ENCODE measurements at regions not wholly inside any gene's neighbourhood (a gene's known extent, or its start where the extent isn't known, plus 50 kb on each side); places are given as distances from the start of the nearest gene placed in this dataset.

GRCh38 chr12:45587877-45588533, 141.5 kb upstream of the ARID2 start:
- no peak for DNase-seq

DNA sequence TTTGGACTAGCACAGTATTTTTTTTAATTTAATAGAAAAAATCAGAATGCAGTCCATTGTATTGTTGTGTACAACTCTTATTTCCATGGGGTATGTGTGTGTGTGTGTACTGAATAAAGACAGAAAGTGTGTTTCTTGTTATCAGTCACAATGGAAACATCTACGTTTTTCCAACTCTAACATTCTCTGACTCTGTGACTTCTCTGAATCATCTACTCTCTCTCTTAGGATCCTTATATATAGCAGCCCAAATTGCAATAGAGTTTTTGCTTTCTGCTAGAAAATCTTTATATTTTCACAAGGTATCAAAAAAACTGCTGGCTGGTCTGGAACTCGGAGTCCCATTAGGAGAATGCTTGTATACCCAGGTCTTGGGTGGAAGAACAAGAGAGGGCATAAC, 138.9 kb upstream of the ARID2 start:
- DNase-seq = no peak

DNA sequence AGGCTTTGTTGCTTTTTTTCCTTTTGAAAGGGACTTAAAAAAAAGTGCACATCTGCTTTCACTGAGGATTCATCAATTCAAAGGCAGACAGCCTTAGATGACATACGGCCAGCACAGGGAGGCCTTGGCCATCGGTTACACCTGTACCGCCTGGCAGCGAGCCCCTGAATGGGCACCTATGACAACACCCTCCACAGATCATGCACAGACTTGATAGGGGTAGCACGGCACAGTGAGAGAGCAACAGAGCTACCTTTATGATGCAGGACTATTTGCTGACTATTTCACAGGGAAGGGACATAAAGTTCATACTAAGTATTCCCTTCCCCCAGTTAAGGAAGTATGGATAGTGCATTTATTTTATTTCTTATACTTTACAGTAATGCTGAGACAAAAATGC, 137.9 kb upstream of the ARID2 start:
- DNase-seq = no peak

DNA sequence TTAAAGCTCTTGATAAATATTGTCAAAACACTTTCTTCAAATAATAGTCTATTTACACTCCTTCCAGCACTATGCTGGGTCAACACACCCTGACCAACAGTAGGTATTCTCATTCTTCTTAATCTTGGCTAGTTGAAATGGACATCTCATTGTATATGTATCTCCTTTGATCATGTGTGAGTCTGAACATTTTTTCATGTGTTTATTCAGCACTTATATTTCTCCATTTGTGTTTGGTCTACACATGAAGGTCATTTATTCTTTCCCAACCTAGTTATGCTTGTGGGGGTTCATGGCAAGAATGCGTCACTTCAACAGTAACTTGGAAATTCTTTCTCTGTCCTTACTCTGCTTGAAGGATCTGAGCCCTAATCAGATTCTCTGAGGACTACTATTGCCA, 133.1 kb upstream of the ARID2 start:
- no peak for DNase-seq

- no peak for DNase-seq
Measured at GRCh38 chr12:45598336-45598735, 131.2 kb upstream of the ARID2 start.

DNA sequence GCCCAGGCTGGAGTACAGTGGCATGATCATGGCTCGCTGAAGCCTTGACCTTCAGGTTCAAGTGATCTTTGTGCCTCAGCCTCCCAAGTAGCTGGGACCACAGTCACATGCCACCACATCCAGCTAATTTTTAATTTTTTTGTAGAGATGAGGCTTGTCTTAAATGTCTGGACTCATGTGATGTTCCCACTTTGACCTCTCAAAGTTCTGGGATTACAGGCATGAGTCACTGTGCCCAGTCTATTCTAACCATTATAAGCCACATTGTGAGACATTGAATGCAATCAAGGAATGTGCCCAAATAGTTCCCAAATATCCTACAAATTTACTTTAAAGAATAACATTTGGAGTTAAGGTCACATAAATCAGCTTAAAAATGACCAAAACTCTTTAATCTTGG, 130.7 kb upstream of the ARID2 start:
- DNase-seq = no peak

DNA sequence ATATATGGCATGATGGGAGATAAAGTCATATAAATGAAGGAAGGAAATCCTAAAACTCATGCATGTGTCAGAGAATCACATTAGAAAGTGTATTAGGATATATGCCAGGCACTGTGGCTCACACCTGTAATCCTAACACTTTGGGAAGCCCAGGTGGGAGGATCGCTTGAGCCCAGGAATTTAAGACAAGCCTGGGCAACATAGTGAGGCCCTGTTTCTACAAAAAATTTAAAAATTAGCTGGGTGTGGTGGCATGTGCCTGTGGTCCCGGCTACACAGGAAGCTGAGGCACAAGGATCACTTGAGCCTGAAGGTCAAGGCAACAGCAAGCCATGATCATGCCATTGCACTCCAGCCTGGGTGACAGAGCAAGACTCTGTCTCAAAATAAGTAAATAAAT, 130.3 kb upstream of the ARID2 start:
- no peak for DNase-seq

GRCh38 chr12:45601390-45601789, 128.1 kb upstream of the ARID2 start:
- DNase-seq = no peak

GRCh38 chr12:45601888-45602287, 127.6 kb upstream of the ARID2 start:
- no peak for DNase-seq

GRCh38 chr12:45605624-45606023, 123.9 kb upstream of the ARID2 start:
- no peak for DNase-seq

DNA sequence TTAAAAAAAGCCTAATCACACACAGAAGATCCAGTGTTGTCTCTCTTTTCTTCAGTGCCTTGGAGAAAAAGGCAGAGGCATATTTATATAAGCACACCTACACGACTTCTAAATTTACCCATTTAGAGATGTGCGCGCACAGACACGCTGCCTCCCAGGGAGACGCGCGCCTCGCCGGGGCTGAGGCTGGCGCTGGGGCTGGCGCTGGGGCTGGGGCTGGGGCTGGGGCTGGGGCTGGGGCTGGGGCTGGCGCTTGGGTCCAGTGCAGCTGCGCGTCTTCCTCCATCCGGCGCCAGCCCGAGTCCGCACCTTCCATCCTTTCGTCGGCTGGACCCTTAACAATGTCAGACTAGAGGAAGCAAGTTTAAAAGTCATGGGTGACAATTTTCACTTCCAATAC, 118.4 kb upstream of the ARID2 start:
- no peak for DNase-seq

GRCh38 chr12:45611495-45611894, 118.0 kb upstream of the ARID2 start:
- no peak for DNase-seq

- no peak for DNase-seq
Measured at GRCh38 chr12:45612044-45612794, 117.3 kb upstream of the ARID2 start.

DNA sequence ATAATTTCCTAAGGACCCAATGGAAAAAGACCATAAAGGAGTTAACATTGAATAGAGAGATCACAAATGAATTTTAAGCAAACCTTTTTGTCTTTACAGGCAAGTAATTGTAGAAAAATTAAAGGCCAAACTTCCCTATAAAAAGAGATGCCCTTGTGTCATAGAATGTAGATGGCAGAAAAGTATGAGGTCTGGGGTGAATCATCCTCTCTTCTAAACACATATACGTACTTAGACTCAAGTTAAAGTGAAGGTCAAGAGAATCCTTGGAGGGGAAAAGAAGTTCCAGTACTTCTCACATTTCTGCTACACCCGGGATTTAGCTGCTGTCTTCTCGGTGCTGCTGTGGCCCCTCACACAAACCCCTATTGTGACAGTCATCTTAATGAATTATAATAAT, 116.2 kb upstream of the ARID2 start:
- DNase-seq = no peak

GRCh38 chr12:45613855-45614254, 115.7 kb upstream of the ARID2 start:
- no peak for DNase-seq

DNA sequence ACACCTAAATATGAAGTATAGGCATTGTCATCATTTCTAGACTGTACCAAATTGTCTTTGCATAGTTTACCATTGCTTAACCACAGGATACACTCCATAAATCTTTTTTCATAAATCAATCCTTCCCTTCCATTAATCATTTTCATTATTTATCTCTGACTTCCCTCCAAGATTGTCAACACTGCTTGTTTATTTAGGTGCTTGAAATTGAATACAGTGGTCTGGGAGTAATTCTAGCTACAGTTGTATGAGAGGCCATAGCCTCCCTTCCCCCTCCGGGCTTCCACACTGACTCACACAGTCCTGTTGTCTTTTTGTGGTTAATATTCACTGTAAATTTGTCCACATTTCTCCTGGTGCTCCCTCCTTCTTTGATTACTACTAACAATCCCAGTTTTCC, 114.2 kb upstream of the ARID2 start:
- DNase-seq = no peak

GRCh38 chr12:45619736-45620135, 109.8 kb upstream of the ARID2 start:
- no peak for DNase-seq

DNA sequence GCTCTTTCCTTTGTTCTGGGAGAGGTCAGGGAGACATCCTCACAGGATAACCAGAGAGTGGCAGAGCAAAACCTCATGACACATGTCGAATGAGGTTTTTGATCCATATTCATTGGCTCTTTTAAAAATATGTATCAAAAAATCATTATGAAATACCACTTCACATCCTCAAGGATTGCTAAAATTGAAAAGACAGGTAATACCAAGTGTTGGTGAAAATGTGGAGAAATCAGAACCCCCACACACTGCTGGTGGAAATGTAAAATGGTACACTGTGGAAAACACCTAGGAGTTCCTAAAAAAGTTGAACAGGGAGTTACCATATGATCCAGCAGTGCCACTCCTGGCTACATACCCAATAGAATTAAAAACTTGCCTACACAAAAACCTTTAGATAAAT, 107.8 kb upstream of the ARID2 start:
- DNase-seq = no peak

DNA sequence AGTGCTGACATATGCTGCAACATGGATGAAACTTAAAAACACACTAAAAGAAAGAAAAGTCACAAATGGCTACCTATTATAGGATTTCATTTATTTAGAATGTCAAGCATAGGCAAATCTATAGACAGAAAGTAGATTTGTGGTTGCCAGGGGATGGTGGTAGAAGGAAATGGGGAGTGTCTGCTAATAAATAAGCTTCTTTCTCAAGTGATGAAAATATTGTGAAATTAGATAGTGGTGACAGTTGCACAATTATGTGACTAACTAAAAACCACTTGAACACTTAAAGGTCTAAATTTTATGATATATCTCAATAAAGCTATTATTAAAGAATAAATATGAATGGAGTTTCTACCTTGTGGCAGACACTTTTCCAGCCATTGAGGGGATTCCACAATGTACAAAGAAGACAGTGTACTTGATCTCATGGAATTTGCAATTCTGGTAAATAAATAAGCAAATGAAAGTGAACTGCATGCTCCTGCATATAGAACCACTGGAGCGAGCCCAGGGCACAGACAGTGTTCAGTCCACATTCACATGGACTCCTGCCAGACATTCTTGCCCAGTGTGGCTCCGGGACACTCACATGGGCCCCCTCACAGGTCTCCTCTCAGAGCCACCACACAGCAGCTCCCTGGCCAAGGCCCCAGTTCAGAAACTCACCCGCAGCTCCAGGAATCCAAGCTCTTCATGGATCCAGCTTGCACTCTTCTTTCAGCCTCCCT, 107.1 kb upstream of the ARID2 start:
- DNase-seq = no peak

- no peak for DNase-seq
Measured at GRCh38 chr12:45623221-45623620, 106.3 kb upstream of the ARID2 start.

DNA sequence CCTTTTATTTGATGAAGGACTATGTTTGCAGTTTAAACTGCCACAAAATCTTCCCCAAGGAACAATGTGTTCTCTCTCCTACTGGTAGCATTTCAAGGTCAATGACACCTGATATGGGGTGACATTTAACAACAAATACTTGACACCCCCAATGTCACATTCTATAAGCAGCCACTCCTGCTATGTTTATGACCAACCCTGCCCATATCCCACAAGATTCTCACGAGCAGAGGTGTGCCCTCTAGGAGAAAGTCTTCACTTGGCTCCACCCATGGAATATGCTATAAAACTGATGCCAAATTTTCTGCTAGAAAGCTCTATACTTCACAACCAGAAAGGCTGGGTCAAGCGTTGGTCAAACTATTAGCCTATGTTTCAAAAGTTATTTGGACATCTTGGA, 105.6 kb upstream of the ARID2 start:
- DNase-seq = no peak

DNA sequence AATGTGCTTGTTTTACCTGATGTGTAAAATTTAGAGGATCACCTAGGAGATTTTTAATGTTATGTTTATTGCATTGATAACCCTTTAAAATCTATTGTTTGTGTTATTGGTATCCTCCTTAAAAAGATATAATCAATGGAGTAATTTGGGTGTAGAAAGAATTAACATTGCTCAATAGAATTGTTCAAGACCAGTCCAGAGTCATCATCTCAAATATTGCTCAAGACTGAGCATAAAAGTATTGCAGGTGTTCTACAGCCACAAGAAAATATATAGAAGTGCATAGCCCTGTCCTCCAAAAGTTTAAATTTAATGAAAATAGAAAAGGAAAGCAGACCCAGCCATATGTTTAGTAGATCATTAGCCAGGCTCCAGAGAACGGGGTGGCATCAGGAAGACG, 102.5 kb upstream of the ARID2 start:
- DNase-seq = no peak

GRCh38 chr12:45627407-45628069, 102.0 kb upstream of the ARID2 start:
- no peak for DNase-seq
